Liver (tissue), 2 donors: ENCODE measurements at regions not wholly inside any gene's neighbourhood (a gene's known extent, or its start where the extent isn't known, plus 50 kb on each side); places are given as distances from the start of the nearest gene placed in this dataset.

Experiments used
- CTCF ChIP-seq: fragments of 150-350 bp; IDR thresholded peaks from 2 replicates; pipeline ENCODE4 v1.5.1; 2017; ENCODE audit warnings: improper control_type of control experiment, low read depth, low read length; ENCODE audit not compliant: missing input control
- REST ChIP-seq: IDR thresholded peaks from 2 replicates; pipeline ENCODE4 v1.6.1; 2016; ENCODE audit warnings: antibody characterized with exemption, mild to moderate bottlenecking
- ZBTB33 ChIP-seq: IDR thresholded peaks from 2 replicates; pipeline ENCODE4 v1.6.1; 2016; ENCODE audit warnings: antibody characterized with exemption
- donor health status: healthy.

- TF ChIP-seq REST = no peak
- no peak for TF ChIP-seq CTCF
- TF ChIP-seq ZBTB33 = no peak
Observed at GRCh38 chr13:99797691-99798090, 173.9 kb downstream of the ZIC5 start.
